WI38 (cell line): ENCODE measurements at regions not wholly inside any gene's neighbourhood (a gene's known extent, or its start where the extent isn't known, plus 50 kb on each side); places are given as distances from the start of the nearest gene placed in this dataset.

Experiments
- H3K4me3 ChIP-seq: 2 replicates; pipeline ENCODE4 v1.5.1; 2011; ENCODE audit warnings: low read depth, mild to moderate bottlenecking, control low read depth, low read length
- TF ChIP-seq, protein P1 (sequence below): IDR thresholded peaks from 2 replicates; pipeline ENCODE4 v1.5.1; 2012; ENCODE audit warnings: low read depth, mild to moderate bottlenecking, control low read depth, low read length

DNA sequence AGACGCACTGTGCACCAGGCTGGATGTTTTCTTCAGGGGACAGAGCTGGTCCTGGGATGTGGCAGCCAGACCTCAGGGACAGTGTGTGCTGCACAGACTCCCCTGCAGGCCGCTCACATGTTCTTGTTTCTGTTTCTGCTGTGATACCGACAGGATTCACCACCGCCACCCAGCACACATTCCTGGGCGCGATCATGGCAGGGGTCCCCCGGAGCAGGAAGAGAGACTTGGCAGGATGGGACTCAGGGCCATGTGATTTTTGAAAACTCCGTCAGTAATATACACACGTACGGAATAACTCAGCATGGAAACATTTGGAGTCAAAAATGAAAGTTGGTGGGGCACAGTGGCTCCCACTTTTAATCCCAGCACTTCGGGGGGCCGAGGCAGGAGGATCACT lies 79.0 kb downstream of the HAPSTR1 start:
- H3K4me3 ChIP-seq = peak overlapping the region; percentile 14; the same call in 1 of the 2 replicates

DNA sequence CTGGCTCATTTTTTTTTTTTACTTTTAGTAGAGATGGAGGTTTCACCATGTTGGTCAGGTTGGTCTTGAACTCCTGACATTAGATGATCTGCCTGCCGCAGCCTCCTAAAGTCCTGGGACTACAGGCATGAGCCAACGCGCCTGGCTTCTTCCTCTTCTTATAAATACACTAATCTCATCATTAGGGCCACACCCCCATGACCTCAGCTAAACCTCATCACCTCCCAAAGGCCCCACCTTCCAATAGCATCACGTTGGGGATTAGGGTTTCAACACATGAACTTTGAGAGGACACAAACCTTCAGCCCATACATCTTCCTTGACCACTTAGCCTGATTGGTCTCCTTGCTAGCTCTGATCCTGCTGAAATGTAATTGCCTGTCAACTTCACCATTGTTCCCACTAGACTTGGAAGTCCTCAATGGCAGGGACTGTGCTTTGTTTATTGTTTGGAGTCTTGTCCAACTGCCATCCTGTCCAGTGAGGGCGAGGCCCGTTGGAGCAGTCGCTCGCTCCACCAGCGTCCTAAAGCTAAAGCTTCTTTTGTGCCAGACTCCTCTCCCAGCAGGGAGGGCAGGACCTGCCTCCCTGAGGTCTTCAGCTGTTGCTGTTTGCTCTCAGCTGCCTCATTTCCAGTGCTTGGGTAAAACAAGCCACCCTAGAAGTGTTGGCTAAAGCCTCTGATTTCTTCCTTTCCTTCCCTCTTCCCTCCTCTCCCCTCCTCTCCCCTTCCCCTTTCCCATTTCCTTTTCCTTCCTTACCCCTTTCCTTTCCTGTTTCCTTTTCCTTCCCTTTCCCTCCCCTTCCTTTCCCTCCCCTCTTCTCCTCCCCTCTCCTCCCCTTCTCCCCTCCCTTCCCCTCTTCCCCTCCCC lies 85.3 kb downstream of the HAPSTR1 start:
- TF ChIP-seq, protein P1, sequence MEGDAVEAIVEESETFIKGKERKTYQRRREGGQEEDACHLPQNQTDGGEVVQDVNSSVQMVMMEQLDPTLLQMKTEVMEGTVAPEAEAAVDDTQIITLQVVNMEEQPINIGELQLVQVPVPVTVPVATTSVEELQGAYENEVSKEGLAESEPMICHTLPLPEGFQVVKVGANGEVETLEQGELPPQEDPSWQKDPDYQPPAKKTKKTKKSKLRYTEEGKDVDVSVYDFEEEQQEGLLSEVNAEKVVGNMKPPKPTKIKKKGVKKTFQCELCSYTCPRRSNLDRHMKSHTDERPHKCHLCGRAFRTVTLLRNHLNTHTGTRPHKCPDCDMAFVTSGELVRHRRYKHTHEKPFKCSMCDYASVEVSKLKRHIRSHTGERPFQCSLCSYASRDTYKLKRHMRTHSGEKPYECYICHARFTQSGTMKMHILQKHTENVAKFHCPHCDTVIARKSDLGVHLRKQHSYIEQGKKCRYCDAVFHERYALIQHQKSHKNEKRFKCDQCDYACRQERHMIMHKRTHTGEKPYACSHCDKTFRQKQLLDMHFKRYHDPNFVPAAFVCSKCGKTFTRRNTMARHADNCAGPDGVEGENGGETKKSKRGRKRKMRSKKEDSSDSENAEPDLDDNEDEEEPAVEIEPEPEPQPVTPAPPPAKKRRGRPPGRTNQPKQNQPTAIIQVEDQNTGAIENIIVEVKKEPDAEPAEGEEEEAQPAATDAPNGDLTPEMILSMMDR = no peak
- no peak overlapping the region for H3K4me3 ChIP-seq

More for the DNA sequence above, 79.0 kb downstream of the HAPSTR1 start:
- TF ChIP-seq, protein P1 = no peak

GRCh38 chr16:9177861-9178260 lies 86.4 kb downstream of the HAPSTR1 start:
- no peak overlapping the region for H3K4me3 ChIP-seq
- TF ChIP-seq, protein P1 = no peak

GRCh38 chr16:9183682-9184353 lies 92.4 kb downstream of the HAPSTR1 start:
- TF ChIP-seq, protein P1 = no peak
- H3K4me3 ChIP-seq = no peak overlapping the region

DNA sequence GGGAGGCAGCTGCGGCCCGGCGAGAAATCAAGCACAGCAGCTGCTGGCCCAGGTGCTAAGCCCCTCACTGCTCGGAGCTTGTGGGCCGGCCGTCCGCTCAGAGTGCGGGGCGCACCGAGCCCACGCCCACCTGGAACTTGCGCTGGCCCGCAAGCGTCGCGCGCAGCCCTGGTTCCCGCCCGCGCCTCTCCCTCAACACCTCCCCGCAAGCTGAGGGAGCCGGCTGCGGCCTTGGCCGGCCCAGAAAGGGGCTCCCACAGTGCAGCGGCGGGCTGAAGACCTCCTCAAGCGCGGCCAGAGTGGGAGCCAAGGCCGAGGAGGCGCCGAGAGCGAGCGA lies 92.9 kb downstream of the HAPSTR1 start:
- no peak overlapping the region for H3K4me3 ChIP-seq
- TF ChIP-seq, protein P1 = no peak

- TF ChIP-seq, protein P1 = no peak
Observed at GRCh38 chr16:9185381-9185780, 93.9 kb downstream of the HAPSTR1 start.

GRCh38 chr16:9186061-9186460 lies 94.6 kb downstream of the HAPSTR1 start:
- no peak overlapping the region for H3K4me3 ChIP-seq
- TF ChIP-seq, protein P1 = no peak

More at GRCh38 chr16:9185381-9185780, 93.9 kb downstream of the HAPSTR1 start:
- H3K4me3 ChIP-seq = no peak overlapping the region
